ENCODE measurements at regions not wholly inside any gene's neighbourhood (a gene's known extent, or its start where the extent isn't known, plus 50 kb on each side); places are given as distances from the start of the nearest gene placed in this dataset.

DNA sequence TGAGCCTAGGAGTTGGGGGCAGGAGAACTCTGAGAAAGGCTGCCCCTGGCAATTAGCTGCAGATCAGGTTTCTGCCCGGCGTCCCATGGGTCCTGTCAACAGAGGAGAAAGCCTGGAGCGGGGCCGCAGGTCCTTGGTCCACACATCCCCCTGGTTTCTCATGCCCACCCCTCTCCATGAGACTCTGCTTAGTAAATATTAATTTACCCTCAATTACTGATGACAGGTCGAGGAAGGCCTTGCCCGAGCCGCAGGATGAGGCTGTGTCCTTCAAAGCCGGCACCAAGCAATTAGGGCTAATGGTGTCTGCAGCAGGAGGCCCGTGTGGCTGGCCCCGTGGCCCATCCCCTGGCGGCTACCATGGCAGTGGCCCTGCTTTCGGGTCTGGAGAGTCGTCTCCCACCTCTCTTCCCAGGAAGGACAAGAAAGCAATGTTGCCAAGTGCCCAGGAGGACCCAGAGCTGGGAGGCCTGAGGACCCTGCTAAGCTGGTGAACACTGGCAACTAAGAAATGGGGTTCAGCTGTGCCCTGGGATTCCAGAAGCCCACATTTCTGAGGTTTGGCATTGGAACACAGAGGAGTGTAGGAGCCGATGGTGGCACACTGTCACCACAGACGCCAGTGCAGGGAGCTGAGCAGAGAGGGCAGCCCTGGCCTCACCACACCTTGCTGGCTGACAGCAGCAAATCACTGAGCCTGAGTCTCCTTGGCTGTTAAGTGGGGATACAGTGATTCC lies 114.6 kb downstream of the CPZ start:
- TF ChIP-seq, protein P1, sequence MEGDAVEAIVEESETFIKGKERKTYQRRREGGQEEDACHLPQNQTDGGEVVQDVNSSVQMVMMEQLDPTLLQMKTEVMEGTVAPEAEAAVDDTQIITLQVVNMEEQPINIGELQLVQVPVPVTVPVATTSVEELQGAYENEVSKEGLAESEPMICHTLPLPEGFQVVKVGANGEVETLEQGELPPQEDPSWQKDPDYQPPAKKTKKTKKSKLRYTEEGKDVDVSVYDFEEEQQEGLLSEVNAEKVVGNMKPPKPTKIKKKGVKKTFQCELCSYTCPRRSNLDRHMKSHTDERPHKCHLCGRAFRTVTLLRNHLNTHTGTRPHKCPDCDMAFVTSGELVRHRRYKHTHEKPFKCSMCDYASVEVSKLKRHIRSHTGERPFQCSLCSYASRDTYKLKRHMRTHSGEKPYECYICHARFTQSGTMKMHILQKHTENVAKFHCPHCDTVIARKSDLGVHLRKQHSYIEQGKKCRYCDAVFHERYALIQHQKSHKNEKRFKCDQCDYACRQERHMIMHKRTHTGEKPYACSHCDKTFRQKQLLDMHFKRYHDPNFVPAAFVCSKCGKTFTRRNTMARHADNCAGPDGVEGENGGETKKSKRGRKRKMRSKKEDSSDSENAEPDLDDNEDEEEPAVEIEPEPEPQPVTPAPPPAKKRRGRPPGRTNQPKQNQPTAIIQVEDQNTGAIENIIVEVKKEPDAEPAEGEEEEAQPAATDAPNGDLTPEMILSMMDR (IDR thresholded peaks at IDR 0.05) = no peak
- TF ChIP-seq POLR2A (IDR thresholded peaks at IDR 0.05) = no peak

All from breast epithelium (tissue), 3 donors.